ENCODE measurements at regions not wholly inside any gene's neighbourhood (a gene's known extent, or its start where the extent isn't known, plus 50 kb on each side); places are given as distances from the start of the nearest gene placed in this dataset.
A peak's percentile ranks its signal among the peaks of the same experiment; 100 is the strongest.

DNA sequence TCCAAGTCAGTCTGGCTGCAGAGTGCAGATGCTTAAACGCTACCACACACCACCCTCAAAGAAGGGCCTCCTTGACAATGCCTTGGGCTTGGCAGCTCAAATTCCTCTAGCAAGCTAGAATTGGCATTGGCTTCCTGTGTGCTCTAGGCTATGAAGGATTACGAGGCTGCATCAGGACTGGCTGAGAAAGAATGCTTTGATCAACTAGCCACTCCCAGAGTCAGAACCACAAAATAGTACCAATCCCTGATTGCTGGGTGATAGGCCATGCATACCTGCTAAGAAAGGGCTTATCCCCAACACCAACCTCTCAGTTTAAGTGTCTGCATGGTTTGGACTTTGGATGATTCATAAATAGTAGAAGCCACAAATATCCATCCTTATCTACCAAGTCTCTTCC lies 504.9 kb downstream of the OMA1 start (continued):
- TF ChIP-seq, protein P1, sequence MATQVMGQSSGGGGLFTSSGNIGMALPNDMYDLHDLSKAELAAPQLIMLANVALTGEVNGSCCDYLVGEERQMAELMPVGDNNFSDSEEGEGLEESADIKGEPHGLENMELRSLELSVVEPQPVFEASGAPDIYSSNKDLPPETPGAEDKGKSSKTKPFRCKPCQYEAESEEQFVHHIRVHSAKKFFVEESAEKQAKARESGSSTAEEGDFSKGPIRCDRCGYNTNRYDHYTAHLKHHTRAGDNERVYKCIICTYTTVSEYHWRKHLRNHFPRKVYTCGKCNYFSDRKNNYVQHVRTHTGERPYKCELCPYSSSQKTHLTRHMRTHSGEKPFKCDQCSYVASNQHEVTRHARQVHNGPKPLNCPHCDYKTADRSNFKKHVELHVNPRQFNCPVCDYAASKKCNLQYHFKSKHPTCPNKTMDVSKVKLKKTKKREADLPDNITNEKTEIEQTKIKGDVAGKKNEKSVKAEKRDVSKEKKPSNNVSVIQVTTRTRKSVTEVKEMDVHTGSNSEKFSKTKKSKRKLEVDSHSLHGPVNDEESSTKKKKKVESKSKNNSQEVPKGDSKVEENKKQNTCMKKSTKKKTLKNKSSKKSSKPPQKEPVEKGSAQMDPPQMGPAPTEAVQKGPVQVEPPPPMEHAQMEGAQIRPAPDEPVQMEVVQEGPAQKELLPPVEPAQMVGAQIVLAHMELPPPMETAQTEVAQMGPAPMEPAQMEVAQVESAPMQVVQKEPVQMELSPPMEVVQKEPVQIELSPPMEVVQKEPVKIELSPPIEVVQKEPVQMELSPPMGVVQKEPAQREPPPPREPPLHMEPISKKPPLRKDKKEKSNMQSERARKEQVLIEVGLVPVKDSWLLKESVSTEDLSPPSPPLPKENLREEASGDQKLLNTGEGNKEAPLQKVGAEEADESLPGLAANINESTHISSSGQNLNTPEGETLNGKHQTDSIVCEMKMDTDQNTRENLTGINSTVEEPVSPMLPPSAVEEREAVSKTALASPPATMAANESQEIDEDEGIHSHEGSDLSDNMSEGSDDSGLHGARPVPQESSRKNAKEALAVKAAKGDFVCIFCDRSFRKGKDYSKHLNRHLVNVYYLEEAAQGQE (IDR thresholded peaks at IDR 0.05) = no peak

DNA sequence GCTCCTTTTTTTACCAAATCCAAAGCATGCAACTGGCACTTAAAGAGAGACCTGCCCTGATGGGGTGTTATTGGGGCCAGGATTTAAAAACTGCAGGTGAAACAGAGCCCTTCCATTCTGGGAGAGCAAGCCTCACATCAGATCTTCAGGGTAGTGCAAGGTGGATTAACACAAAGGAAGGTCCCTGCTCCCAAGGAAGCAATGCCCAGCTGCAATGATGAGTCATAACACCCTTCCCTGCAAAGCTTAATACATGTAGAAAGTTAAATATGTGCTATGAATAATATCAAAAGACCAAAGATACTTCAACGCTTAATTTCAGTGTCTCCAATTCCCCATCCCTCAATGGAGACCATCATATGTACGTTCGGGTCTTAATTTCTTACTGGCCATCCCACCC lies 508.0 kb downstream of the OMA1 start:
- WGBS = 95% methylated on average over 3 of the region's 3 CpGs
- H3K9ac ChIP-seq (ENCODE audit: low read depth in 1 of 2, low read length in 2 of 2) = no peak overlapping the region

DNA sequence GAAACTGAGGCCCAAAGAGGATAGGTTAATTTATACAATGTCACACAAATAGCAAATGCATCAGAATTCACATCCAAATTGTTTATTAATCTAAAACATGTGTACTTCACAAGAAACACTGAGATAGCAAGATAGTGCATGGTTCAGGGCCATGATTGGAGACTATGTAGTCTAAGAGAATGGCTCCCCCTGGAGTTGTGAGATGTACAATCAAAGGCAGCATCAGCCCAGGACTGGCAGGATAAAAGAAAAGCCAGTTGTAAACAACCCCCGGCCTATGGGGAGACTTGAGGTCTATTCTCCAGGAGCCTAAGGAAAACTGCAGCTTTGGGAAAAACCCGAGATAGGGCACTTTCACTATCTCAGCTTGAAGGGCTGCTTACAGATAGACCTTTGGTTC lies 511.0 kb downstream of the OMA1 start:
- TF ChIP-seq RAD21 (IDR thresholded peaks at IDR 0.05) (peak in 1 of 2 donors; percentile 28), JUND (IDR thresholded peaks at IDR 0.05) (no peak), YY1 (IDR thresholded peaks at IDR 0.05) (no peak), HNF4G (IDR thresholded peaks at IDR 0.05) (no peak), SP1 (IDR thresholded peaks at IDR 0.05) (no peak)
- TF ChIP-seq, protein P2, sequence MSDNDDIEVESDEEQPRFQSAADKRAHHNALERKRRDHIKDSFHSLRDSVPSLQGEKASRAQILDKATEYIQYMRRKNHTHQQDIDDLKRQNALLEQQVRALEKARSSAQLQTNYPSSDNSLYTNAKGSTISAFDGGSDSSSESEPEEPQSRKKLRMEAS (IDR thresholded peaks at IDR 0.05) = no peak
- TF ChIP-seq, protein P1 (IDR thresholded peaks at IDR 0.05) = no peak
- DNase-seq (ENCODE audit: low spot score) = no peak
- Histone ChIP-seq H3K27ac (ENCODE audit: low read depth in 1 of 2, low read length in 2 of 2) (no peak overlapping the region), H3K9me3 (ENCODE audit: control insufficient read depth in 4 of 4, low read length in 3 of 4) (no peaks in the 10 kb centered on the region), H3K4me1 (ENCODE audit: control insufficient read depth in 4 of 4, insufficient read depth in 4 of 4, low read length in 3 of 4) (peaks cover 0 to 24% (median 20%) of the 10 kb centered on the region in 4 donors), H3K9ac (ENCODE audit: low read depth in 1 of 2, low read length in 2 of 2) (no peak overlapping the region), H3K36me3 (ENCODE audit: control insufficient read depth in 4 of 4, insufficient read depth in 3 of 4, low read depth in 1 of 4, low read length in 3 of 4) (no peaks in the 10 kb centered on the region), H3K27me3 (ENCODE audit: control insufficient read depth in 4 of 4, insufficient read depth in 4 of 4, low read length in 3 of 4) (no peaks in the 10 kb centered on the region), H3K4me3 (ENCODE audit: low read depth in 1 of 3, low read length in 3 of 3) (no peak overlapping the region)
- 83% methylated on average over 2 of the region's 2 CpGs for WGBS

More for the DNA sequence above, 508.0 kb downstream of the OMA1 start:
- Histone ChIP-seq H3K4me3 (ENCODE audit: low read depth in 1 of 3, low read length in 3 of 3) (no peak overlapping the region), H3K36me3 (ENCODE audit: control insufficient read depth in 4 of 4, insufficient read depth in 3 of 4, low read depth in 1 of 4, low read length in 3 of 4) (no peaks in the 10 kb centered on the region), H3K9me3 (ENCODE audit: control insufficient read depth in 4 of 4, low read length in 3 of 4) (no peaks in the 10 kb centered on the region), H3K27me3 (ENCODE audit: control insufficient read depth in 4 of 4, insufficient read depth in 4 of 4, low read length in 3 of 4) (no peaks in the 10 kb centered on the region), H3K4me1 (ENCODE audit: control insufficient read depth in 4 of 4, insufficient read depth in 4 of 4, low read length in 3 of 4) (no peaks in the 10 kb centered on the region), H3K27ac (ENCODE audit: low read depth in 1 of 2, low read length in 2 of 2) (no peak overlapping the region)
- DNase-seq (ENCODE audit: low spot score) = no peak
- TF ChIP-seq JUND (IDR thresholded peaks at IDR 0.05) = no peak
- TF ChIP-seq HNF4G (IDR thresholded peaks at IDR 0.05) = no peak
- TF ChIP-seq, protein P1 (IDR thresholded peaks at IDR 0.05) = no peak
- TF ChIP-seq YY1 (IDR thresholded peaks at IDR 0.05) = no peak
- no peak for TF ChIP-seq RAD21 (IDR thresholded peaks at IDR 0.05)
- TF ChIP-seq RXRA (IDR thresholded peaks at IDR 0.05) = no peak
- TF ChIP-seq, protein P3, sequence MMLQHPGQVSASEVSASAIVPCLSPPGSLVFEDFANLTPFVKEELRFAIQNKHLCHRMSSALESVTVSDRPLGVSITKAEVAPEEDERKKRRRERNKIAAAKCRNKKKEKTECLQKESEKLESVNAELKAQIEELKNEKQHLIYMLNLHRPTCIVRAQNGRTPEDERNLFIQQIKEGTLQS (IDR thresholded peaks at IDR 0.05) = no peak
- TF ChIP-seq SP1 (IDR thresholded peaks at IDR 0.05) = no peak
- TF ChIP-seq HNF4A (conservative IDR thresholded peaks at IDR 0.05) = no peak
- no peak for TF ChIP-seq EGR1 (IDR thresholded peaks at IDR 0.05; ENCODE audit: low read depth in 2 of 2)
- TF ChIP-seq NR2F2 (IDR thresholded peaks at IDR 0.05) = no peak

Measured in liver (tissue), 7 donors.